Erythroblast (primary cell): ENCODE measurements at regions not wholly inside any gene's neighbourhood (a gene's known extent, or its start where the extent isn't known, plus 50 kb on each side); places are given as distances from the start of the nearest gene placed in this dataset.

Experiments
- GATA1 ChIP-seq: IDR thresholded peaks from 2 replicates; pipeline ENCODE4 v1.6.1; 2011; ENCODE audit warnings: low read depth, mild to moderate bottlenecking, control low read depth, low read length, moderate library complexity
- POLR2A ChIP-seq: IDR thresholded peaks from 2 replicates; pipeline ENCODE4 v1.6.1; 2011; ENCODE audit warnings: mild to moderate bottlenecking, low read length

GRCh38 chr6:128659276-128659675 is 138.9 kb upstream of the PTPRK start:
- no peak for TF ChIP-seq POLR2A
- no peak for TF ChIP-seq GATA1
